Activated naive CD8-positive, alpha-beta T cell (primary cell): ENCODE measurements at regions not wholly inside any gene's neighbourhood (a gene's known extent, or its start where the extent isn't known, plus 50 kb on each side); places are given as distances from the start of the nearest gene placed in this dataset.

Source experiments
- H3K27ac Mint-ChIP-seq: one replicate; pipeline ENCODE4 v1.8.0; 2021; ENCODE audit warnings: mixed read lengths
- H3K27me3 Mint-ChIP-seq: one replicate; pipeline ENCODE4 v1.8.0; 2021; ENCODE audit warnings: mixed read lengths
- H3K36me3 Mint-ChIP-seq: one replicate; pipeline ENCODE4 v1.8.0; 2021; ENCODE audit warnings: mixed read lengths
- H3K4me1 Mint-ChIP-seq: one replicate; pipeline ENCODE4 v1.8.0; 2021; ENCODE audit warnings: low read depth, mixed read lengths
- H3K4me3 Mint-ChIP-seq: one replicate; pipeline ENCODE4 v1.8.0; 2021; ENCODE audit warnings: mild to moderate bottlenecking, mixed read lengths
- H3K9me3 Mint-ChIP-seq: one replicate; pipeline ENCODE4 v1.8.0; 2021; ENCODE audit warnings: low read depth, mixed read lengths

DNA sequence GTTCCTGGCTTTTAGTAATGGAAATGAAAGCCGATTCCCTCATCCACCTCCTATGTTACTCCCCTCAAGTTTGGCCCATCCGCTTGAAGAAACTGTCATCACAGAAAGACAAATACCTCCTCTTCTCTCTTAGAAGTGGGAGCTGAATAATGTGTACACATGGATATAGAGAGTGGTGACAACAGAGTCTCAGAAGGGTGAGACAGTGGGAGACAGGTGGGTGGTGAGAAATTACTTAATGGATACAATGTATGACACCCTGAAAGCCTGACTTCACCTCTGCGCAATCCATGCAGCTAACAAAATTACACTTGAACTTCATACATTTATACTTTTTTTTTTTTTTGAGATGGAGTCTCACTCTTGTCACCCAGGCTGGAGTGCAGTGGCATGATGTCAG is 217.5 kb downstream of the SKIDA1 start:
- Mint-ChIP-seq H3K9me3 (no peaks in the 10 kb centered on the region), H3K4me1 (no peaks in the 10 kb centered on the region), H3K4me3 (no peak overlapping the region), H3K36me3 (no peaks in the 10 kb centered on the region), H3K27me3 (no peaks in the 10 kb centered on the region), H3K27ac (no peak overlapping the region)

DNA sequence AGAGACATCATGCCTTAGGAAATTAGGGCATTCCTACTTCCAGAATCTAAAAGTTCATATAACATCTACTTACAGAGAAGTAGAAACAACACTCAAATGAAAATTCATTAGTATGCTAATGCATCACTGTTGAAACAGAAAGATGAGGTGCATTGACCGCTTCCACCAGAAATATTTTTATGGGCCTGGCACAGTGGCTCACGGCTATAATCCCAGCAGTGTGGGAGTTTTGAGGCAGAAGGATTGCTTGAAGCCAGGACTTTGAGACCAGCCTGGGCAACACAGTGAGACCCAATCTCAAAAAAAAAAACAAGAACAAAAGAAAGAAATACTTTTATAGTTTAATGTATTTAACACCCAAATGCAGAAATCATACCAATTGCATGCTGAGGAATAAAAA is 220.9 kb downstream of the SKIDA1 start:
- Mint-ChIP-seq H3K4me3 (no peak overlapping the region), H3K4me1 (no peaks in the 10 kb centered on the region), H3K27ac (no peak overlapping the region), H3K27me3 (no peaks in the 10 kb centered on the region), H3K36me3 (no peaks in the 10 kb centered on the region), H3K9me3 (no peaks in the 10 kb centered on the region)

DNA sequence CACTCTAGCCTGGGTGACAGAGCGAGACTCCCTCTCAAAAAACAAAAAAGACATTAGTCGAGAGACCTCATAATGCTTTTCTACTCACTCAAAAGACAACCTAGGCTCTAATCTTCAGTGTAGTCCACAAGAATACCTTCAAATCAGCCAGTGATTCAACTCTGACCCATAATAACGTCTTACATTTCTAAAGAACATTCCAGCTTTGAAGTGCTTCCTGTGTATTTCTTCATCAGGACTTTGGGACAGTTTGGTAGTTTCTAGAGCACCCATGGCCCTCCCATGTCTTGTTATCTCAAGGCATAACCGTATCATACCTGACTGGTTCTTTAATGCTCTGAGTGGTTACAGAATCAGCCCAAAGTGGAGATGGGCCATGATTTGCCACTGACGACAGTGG is 221.3 kb downstream of the SKIDA1 start:
- Mint-ChIP-seq H3K4me1 (no peaks in the 10 kb centered on the region), H3K27ac (no peak overlapping the region), H3K27me3 (peaks cover under 1% of the 10 kb centered on the region), H3K9me3 (no peaks in the 10 kb centered on the region), H3K36me3 (no peaks in the 10 kb centered on the region), H3K4me3 (no peak overlapping the region)

DNA sequence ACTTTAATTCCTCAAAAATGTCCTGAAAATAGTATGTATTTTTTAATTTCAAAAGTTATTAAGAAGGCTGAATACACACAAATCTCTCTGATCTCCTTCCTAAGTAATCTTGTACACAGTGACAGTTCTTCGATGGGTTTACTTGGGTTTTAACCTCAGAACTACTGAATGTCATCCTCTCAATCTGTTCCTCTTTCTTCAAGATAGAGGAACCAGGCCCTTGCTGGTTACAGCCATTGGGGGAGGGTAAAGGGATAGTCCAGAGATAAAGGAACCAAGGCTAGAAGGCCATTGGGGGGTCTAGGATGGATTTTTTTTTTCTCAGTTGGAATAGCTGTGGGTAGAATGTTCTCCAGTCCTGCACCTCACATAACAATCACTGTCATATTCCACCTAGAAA is 224.9 kb downstream of the SKIDA1 start:
- no peak overlapping the region for H3K27ac Mint-ChIP-seq
- H3K36me3 Mint-ChIP-seq = no peaks in the 10 kb centered on the region
- H3K9me3 Mint-ChIP-seq = no peaks in the 10 kb centered on the region
- H3K4me1 Mint-ChIP-seq = no peaks in the 10 kb centered on the region
- H3K4me3 Mint-ChIP-seq = no peak overlapping the region
- peaks cover 3% of the 10 kb centered on the region for H3K27me3 Mint-ChIP-seq

DNA sequence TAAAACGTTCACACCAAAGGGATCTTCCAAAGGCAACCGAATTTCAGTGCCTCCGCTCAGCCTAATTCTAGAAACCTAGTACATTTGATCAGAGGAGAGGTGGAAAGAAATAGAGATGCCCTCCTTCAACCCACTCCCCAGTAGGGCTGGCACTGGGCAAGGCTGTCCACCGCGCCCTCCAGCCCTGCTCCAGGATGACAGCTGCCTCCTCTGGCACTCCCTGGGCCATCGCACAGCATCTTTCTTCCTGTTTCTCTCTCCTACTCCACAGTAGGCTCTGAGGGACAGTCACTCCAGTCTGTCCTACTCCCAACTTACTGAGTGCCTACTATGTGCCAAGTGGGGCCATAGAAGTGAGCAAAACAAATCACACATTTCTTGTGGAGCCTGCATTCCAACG is 226.2 kb downstream of the SKIDA1 start:
- no peaks in the 10 kb centered on the region for H3K9me3 Mint-ChIP-seq
- no peak overlapping the region for H3K27ac Mint-ChIP-seq
- H3K4me3 Mint-ChIP-seq = no peak overlapping the region
- peaks cover 5% of the 10 kb centered on the region for H3K27me3 Mint-ChIP-seq
- H3K4me1 Mint-ChIP-seq = no peaks in the 10 kb centered on the region
- no peaks in the 10 kb centered on the region for H3K36me3 Mint-ChIP-seq

DNA sequence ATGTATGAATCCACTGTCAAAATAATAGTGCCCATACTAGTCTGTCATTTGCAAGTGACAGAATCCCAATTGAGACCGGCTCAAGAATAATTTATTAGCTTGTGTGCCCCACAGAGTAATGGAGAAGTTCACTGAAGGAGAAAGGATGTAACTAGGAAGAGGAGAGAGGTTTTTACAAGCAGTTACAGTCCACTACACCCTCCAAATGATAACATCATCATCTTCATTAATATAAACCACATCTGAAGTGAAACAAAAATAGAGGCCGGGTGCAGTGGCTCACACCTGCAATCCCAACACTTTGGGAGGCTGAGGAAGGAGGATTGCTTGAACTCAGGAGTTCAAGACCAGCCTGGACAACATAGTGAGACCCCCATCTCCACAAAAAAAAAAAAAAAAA is 226.8 kb downstream of the SKIDA1 start:
- H3K27me3 Mint-ChIP-seq = peaks cover 7% of the 10 kb centered on the region
- H3K27ac Mint-ChIP-seq = no peak overlapping the region
- H3K4me1 Mint-ChIP-seq = no peaks in the 10 kb centered on the region
- H3K4me3 Mint-ChIP-seq = no peak overlapping the region
- no peaks in the 10 kb centered on the region for H3K9me3 Mint-ChIP-seq
- H3K36me3 Mint-ChIP-seq = no peaks in the 10 kb centered on the region

- Mint-ChIP-seq H3K9me3 (no peaks in the 10 kb centered on the region), H3K36me3 (no peaks in the 10 kb centered on the region), H3K27ac (no peak overlapping the region), H3K4me1 (peaks cover 4% of the 10 kb centered on the region), H3K27me3 (peaks cover 7% of the 10 kb centered on the region), H3K4me3 (no peak overlapping the region)
Observed at GRCh38 chr10:21297603-21298383, 227.7 kb downstream of the SKIDA1 start.

DNA sequence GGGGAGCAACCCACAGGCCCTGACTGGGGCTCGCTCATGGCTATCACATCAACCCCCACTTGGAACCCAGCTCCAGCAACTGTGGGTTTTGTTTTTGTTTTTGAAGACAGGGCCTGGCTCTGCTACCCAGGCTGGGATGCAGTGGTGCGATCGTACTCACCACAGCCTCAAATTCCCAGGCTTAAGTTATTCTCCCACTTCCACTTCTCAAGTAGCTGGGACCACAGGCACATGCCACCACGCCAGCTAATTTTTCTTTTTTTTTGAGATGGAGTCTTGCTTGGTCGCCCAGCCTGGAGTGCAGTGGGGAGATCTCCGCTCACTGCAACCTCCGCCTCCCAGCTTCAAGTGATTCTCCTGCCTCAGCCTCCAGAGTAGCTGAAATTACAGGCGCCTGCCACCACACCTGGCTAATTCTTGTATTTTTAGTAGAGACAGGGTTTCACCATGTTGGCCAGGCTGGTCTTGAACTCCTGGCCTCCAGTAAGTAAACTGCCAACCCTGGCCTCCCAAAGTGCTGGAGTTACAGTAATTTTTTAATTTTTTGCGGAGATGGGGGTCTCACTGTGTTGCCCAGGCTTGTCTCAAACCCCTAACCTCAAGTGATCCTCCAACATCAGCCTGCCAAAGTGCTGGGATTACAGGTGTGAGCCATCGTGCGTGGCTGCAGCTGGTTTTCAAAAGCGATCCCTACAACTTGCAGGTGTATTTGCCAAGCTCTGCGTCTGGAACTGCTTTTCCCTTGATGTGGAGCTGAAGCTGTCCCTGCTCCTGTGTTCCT is 228.7 kb downstream of the SKIDA1 start:
- H3K36me3 Mint-ChIP-seq = no peaks in the 10 kb centered on the region
- peaks cover 7% of the 10 kb centered on the region for H3K27me3 Mint-ChIP-seq
- peaks cover 10% of the 10 kb centered on the region for H3K4me1 Mint-ChIP-seq
- no peak overlapping the region for H3K4me3 Mint-ChIP-seq
- no peak overlapping the region for H3K27ac Mint-ChIP-seq
- H3K9me3 Mint-ChIP-seq = no peaks in the 10 kb centered on the region

DNA sequence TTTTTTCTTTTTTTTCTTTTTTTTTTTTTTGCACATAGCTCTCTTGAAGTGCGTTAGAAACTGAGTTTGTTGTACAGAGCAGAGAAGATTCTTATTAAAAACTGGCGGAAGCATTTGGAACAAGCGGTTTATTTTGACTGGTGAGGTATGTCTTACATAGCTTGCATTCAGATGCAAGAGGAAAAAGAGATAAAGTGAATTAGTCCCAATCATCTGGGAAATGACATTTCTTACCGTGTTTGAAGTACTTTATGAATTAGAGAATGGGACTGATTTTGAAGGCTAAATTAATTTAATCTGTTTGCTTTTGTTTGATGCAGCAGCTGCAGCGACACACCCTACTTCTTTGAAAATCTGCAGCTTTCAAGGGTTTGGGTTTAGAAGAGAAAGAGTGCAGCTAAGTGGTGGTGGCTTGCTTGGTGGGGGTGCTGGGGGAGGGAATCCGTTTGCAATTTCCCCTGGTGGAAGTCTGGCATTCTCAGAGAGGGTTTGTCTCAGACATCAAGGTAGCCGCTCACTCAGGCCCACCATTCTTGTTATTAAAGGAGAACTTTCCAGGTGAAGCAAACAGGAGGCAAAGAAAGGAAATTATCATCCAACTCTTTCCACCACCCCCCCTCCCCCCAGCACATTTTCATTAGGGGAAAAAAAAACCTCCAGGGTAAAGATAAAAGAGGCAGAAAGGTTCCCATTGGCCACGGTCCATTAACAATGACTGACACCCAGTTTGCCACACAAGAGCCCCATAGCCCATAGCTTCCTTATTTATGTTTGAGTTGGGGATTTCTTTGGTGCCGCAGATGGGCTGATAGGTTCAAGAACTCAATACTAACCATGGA is 231.7 kb downstream of the SKIDA1 start:
- Mint-ChIP-seq H3K27ac (no peak overlapping the region), H3K4me1 (peaks cover 10% of the 10 kb centered on the region), H3K27me3 (peaks cover 5% of the 10 kb centered on the region)

DNA sequence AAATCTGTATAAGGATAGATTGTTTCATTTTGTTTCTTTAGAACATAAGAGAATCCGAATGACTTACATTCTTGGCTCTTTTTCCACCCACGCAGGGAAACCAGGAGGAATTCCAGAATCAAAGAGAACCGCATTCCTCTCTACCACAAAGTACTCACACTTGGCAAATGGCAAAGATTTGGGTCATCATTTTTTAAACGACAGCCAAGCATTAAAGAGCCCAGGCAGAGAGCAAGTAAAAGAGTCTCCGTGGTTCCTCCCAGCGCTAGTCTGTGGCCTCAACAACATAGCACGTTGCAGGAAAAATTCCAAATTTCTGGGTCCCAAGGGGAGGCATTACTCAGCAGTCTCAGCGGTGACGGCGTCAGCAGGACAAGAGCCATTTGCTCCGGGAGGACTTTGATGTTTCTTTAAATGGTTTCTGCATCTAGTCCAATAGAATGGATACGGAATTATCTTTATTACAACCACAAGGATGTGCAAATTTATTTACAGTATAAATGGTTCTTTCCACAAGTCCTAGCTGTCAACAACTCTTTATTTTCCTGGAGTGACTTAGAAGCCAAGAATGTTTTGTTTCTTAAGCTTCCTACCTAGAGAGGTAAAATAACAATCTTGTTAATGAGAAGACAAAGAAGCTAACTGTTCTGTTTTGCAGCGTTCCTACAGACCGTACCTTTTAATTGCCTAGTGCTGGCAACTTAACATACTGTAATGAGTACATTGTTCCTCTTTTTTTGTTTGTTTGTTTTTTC is 232.5 kb downstream of the SKIDA1 start:
- H3K27me3 Mint-ChIP-seq = peaks cover 5% of the 10 kb centered on the region
- H3K4me1 Mint-ChIP-seq = peaks cover 10% of the 10 kb centered on the region
- H3K4me3 Mint-ChIP-seq = no peak overlapping the region
- no peak overlapping the region for H3K27ac Mint-ChIP-seq
- no peaks in the 10 kb centered on the region for H3K9me3 Mint-ChIP-seq
- H3K36me3 Mint-ChIP-seq = no peaks in the 10 kb centered on the region

More for the DNA sequence above, 231.7 kb downstream of the SKIDA1 start:
- Mint-ChIP-seq H3K4me3 (no peak overlapping the region), H3K36me3 (no peaks in the 10 kb centered on the region), H3K9me3 (no peaks in the 10 kb centered on the region)

DNA sequence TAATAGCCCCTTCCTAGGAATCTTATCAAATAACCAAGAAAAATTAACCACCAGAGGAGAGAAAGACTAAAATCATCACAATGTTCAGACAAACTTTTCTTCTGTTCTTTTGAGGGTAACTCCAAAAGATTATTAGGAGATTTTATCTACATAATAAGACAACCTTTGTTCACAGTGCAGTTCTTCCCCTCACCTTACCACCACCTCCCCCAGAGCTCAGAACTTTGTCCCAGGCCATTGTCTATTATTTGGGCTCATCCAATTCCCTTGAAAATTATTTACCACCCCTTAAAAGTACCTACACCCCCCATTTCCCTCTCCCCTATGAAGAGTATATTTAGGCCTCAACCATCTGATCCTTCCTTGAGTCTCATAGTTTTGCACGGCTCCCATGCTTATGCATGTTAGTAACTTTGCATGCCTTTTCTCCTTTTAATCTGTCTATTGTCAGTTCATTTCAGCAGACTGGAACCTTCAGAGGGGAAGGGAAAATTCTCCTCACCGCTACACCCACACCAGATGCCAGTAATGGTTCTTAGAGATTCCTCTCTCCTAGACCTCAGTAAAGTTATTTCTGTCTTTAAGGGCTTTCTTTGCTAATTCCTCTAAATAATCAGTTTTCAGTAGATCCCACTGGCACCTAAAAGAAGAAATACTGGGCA is 234.9 kb downstream of the SKIDA1 start:
- Mint-ChIP-seq H3K9me3 (no peaks in the 10 kb centered on the region), H3K27me3 (peaks cover 5% of the 10 kb centered on the region), H3K4me1 (peaks cover 10% of the 10 kb centered on the region), H3K4me3 (no peak overlapping the region), H3K27ac (no peak overlapping the region), H3K36me3 (no peaks in the 10 kb centered on the region)

GRCh38 chr10:21289961-21290360 is 235.5 kb downstream of the SKIDA1 start:
- no peaks in the 10 kb centered on the region for H3K36me3 Mint-ChIP-seq
- no peak overlapping the region for H3K27ac Mint-ChIP-seq
- no peak overlapping the region for H3K4me3 Mint-ChIP-seq
- H3K4me1 Mint-ChIP-seq = peaks cover 10% of the 10 kb centered on the region
- no peaks in the 10 kb centered on the region for H3K9me3 Mint-ChIP-seq
- H3K27me3 Mint-ChIP-seq = peaks cover 2% of the 10 kb centered on the region

DNA sequence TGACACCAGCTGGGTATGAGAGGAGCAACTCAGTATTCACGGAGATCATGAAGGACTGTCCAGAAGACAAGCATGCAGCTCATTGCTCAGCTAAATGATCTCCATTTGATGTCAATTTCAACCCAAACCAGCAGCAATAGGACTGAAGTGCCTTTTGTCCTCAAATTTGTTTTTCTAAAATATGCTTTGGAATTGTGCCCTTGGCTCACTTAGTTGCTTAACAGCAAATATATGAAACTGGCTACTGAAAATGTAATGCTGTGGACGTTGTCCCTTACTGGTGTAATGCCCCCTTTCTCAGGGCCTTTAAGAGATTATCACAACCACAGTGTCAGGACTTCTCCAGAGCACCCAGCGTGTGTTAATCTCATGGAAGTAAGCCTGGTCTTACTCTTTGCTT is 236.2 kb downstream of the SKIDA1 start:
- H3K36me3 Mint-ChIP-seq = no peaks in the 10 kb centered on the region
- H3K9me3 Mint-ChIP-seq = no peaks in the 10 kb centered on the region
- no peak overlapping the region for H3K27ac Mint-ChIP-seq
- H3K4me1 Mint-ChIP-seq = peaks cover 10% of the 10 kb centered on the region
- H3K27me3 Mint-ChIP-seq = peaks cover 2% of the 10 kb centered on the region
- no peak overlapping the region for H3K4me3 Mint-ChIP-seq

GRCh38 chr10:21285742-21286331 is 239.6 kb downstream of the SKIDA1 start:
- Mint-ChIP-seq H3K4me1 (no peaks in the 10 kb centered on the region), H3K27ac (no peak overlapping the region), H3K9me3 (no peaks in the 10 kb centered on the region), H3K4me3 (no peak overlapping the region), H3K36me3 (no peaks in the 10 kb centered on the region), H3K27me3 (peaks cover 2% of the 10 kb centered on the region)
